ENCODE measurements at regions not wholly inside any gene's neighbourhood (a gene's known extent, or its start where the extent isn't known, plus 50 kb on each side); places are given as distances from the start of the nearest gene placed in this dataset.

GRCh38 chr20:7250337-7250736 lies 482.9 kb downstream of the BMP2 start:
- TF ChIP-seq POLR2A (IDR thresholded peaks at IDR 0.05) (no peak), CTCF (IDR thresholded peaks at IDR 0.05) (no peak), EP300 (IDR thresholded peaks at IDR 0.05) (no peak)

Measured in tibial nerve (tissue), 4 donors.